ENCODE measurements at regions not wholly inside any gene's neighbourhood (a gene's known extent, or its start where the extent isn't known, plus 50 kb on each side); places are given as distances from the start of the nearest gene placed in this dataset.

DNA sequence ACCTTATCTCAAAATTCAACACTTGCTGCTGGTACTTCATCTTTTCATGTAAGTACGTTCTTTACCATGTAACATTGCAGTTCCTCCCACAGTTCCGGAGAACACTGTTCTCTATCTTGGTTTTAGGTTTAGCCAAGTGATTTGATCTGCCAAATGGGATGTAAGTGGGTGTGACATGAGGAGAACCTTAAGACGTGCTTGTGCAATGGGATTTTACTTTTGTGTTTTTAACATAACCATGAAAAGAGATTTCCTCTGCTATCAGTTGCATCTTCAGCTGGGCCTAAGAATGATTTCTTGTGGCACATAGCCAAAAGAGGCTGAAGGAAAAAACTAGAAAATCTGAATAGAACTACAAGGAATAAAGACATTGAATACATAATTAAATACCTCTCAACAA, 894.5 kb upstream of the ALCAM start:
- H3K9me3 ChIP-seq (ENCODE audit: control insufficient read depth, insufficient read depth, low read depth, low read length) = peaks cover 11% of the 10 kb centered on the region; the same call in 1 of the 2 replicates
- no peaks in the 10 kb centered on the region for H3K4me1 ChIP-seq (ENCODE audit: control insufficient read depth, insufficient read depth, low read length)
- TF ChIP-seq, protein P1, sequence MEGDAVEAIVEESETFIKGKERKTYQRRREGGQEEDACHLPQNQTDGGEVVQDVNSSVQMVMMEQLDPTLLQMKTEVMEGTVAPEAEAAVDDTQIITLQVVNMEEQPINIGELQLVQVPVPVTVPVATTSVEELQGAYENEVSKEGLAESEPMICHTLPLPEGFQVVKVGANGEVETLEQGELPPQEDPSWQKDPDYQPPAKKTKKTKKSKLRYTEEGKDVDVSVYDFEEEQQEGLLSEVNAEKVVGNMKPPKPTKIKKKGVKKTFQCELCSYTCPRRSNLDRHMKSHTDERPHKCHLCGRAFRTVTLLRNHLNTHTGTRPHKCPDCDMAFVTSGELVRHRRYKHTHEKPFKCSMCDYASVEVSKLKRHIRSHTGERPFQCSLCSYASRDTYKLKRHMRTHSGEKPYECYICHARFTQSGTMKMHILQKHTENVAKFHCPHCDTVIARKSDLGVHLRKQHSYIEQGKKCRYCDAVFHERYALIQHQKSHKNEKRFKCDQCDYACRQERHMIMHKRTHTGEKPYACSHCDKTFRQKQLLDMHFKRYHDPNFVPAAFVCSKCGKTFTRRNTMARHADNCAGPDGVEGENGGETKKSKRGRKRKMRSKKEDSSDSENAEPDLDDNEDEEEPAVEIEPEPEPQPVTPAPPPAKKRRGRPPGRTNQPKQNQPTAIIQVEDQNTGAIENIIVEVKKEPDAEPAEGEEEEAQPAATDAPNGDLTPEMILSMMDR (IDR thresholded peaks at IDR 0.05) = no peak
- TF ChIP-seq REST (IDR thresholded peaks at IDR 0.05; ENCODE audit: insufficient read depth in 1 of 2, low read depth in 2 of 2, low read length in 1 of 2) (no peak), POLR2AphosphoS5 (IDR thresholded peaks at IDR 0.05; ENCODE audit: low read depth, low read length) (no peak), TCF7L2 (IDR thresholded peaks at IDR 0.05; ENCODE audit: low read depth, low read length) (no peak), SIN3A (IDR thresholded peaks at IDR 0.05; ENCODE audit: borderline replicate concordance, insufficient read depth, low read depth, low read length) (no peak)
- POLR2A ChIA-PET = no interaction called here
- in situ Hi-C loops (cut with HindIII; ENCODE audit: low pct_unique_long_range_greater_than_20kb, low sequenced_read_pairs) (no loop called here), intact Hi-C loops (cut with micrococcal nuclease; ENCODE audit: unreplicated experiment) (no loop called here)
- no peaks in the 10 kb centered on the region for H3K27me3 ChIP-seq (ENCODE audit: control insufficient read depth, insufficient read depth, low read length)
- H3K27ac ChIP-seq (ENCODE audit: low read length) = no peak overlapping the region
- no peak overlapping the region for H3K4me3 ChIP-seq (ENCODE audit: low read depth in 2 of 2, low read length in 2 of 2)
- ATAC-seq = no peak
- H3K36me3 ChIP-seq (ENCODE audit: control insufficient read depth, insufficient read depth, low read length) = no peaks in the 10 kb centered on the region
- no TSS peak for BruUV-seq (replicated peaks)
- CTCF ChIA-PET = no interaction called here
- no peak for DNase-seq (ENCODE audit: low read depth, low spot score)

DNA sequence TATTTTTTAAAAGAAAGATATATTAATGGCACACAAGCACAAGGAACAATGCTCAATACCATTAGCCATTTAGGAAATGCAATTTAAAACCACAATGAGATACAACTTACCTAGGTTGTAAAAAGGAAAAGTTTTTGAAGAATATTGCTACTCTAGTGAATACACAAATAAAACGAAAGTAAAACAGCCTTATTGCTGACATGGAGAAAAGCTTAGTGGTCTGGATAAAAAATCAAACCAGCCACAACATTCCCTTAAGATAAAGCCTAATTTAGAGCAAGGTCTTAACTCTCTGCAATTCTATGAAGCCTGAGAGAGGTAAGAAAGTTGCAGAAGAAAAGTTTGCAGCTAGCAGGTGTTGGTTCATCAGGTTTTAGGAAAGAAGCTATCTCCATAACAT, 892.7 kb upstream of the ALCAM start:
- DNase-seq (ENCODE audit: low read depth, low spot score) (no peak), ATAC-seq (no peak)
- ChIA-PET CTCF (no interaction called here), POLR2A (no interaction called here)
- no TSS peak for BruUV-seq (replicated peaks)
- Histone ChIP-seq H3K9me3 (ENCODE audit: control insufficient read depth, insufficient read depth, low read depth, low read length) (peaks cover 11% of the 10 kb centered on the region; the same call in 1 of the 2 replicates), H3K4me1 (ENCODE audit: control insufficient read depth, insufficient read depth, low read length) (no peaks in the 10 kb centered on the region), H3K27ac (ENCODE audit: low read length) (no peak overlapping the region), H3K27me3 (ENCODE audit: control insufficient read depth, insufficient read depth, low read length) (no peaks in the 10 kb centered on the region), H3K4me3 (ENCODE audit: low read depth in 2 of 2, low read length in 2 of 2) (no peak overlapping the region), H3K36me3 (ENCODE audit: control insufficient read depth, insufficient read depth, low read length) (no peaks in the 10 kb centered on the region)
- intact Hi-C loops (cut with micrococcal nuclease; ENCODE audit: unreplicated experiment) = no loop called here
- in situ Hi-C loops (cut with HindIII; ENCODE audit: low pct_unique_long_range_greater_than_20kb, low sequenced_read_pairs) = no loop called here
- TF ChIP-seq, protein P1 (IDR thresholded peaks at IDR 0.05) = no peak
- TF ChIP-seq POLR2AphosphoS5 (IDR thresholded peaks at IDR 0.05; ENCODE audit: low read depth, low read length) (no peak), TCF7L2 (IDR thresholded peaks at IDR 0.05; ENCODE audit: low read depth, low read length) (no peak), SIN3A (IDR thresholded peaks at IDR 0.05; ENCODE audit: borderline replicate concordance, insufficient read depth, low read depth, low read length) (no peak), REST (IDR thresholded peaks at IDR 0.05; ENCODE audit: insufficient read depth in 1 of 2, low read depth in 2 of 2, low read length in 1 of 2) (no peak)
